ENCODE measurements at regions not wholly inside any gene's neighbourhood (a gene's known extent, or its start where the extent isn't known, plus 50 kb on each side); places are given as distances from the start of the nearest gene placed in this dataset.
"Not testable (repeated sequence)": the region's sequence is repeated elsewhere in the genome, so short reads cannot be mapped to it uniquely, and the experiment has no call there.

DNA sequence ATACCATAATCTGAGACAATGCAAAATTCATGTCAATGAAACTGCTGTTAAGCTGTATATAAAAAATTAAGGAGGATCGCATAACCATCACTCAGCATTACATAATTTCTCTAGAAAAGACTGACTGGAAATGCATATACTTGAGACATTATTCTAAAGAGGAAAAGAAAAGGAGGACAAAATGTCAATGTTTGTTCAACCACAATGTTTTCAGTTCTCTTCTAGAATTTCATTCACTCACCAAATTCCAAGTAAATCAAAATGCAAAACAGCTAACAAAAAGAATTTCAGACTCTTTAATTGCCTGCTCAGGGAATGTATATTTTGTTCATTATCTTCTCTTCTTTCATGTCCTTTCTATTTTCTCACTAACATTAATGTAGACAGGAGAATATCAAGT is 106.2 kb upstream of the CCDC28A start:
- DNase-seq, result no peak

DNA sequence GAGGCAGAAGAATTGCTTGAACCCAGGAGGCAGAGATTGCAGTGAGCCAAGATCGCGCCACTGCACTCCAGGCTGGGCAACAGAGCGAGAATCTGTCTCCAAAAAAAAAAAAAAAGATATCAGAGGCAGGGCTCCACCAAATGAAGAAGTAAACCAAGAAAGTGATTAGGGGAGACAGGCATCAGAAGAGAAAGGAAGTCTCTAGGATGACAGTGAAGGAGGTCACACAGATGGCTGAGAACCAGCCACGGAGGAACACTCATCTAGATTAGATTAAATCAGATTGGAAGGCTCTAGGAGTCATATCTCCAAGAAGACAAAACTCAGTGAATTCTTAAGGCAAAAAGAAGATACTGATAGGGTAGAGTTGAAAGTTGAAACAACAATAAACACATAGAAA is 102.2 kb upstream of the CCDC28A start:
- no peak for DNase-seq

DNA sequence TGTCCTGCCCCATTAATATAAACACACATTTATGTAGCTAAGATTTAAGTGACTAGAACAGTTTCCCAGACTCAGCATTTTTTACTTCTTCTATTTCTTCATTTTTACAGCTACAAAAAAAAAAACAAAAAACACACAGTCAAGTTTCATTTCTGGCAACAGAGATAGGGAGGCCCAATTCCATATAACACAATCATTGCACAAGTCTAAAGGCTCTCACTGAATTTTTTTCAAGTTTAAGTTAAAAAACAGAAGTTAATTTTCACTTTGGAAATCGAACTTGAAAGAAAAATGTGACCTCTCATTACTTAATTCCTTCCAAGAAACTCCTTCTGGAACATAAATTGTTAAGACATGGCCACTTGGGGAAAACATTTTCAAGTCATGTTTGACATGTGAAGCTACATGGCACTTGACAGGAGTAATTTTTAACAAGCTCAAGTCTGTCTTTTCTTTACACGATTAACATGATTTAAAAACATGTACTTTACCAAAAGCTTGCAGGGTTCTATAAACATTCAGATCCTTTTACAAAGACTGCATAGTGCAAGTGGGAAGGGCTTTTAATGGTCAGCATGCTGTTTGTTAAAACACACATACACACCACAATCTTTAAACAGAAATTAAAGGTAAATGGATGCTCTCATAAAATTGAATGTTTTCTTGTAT is 100.1 kb upstream of the CCDC28A start:
- no peak for DNase-seq

DNA sequence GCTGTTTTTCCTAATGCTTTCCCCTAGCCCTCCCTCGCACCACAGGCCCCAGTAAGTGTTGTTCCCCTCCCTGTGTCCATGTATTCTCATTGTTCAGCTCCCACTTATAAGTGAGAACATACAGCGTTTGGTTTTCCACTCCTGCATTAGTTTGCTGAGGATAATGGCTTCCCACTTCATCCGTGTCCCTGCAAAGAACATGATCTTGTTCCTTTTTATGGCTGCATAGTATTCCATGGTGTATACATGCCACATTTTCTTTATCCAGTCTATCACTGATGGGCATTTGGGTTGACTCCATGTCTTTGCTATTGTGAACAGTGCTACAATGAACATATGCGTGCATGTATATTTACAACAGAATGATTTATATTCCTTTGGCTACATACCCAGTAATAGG is 99.1 kb upstream of the CCDC28A start:
- not testable (repeated sequence) for DNase-seq

- DNase-seq, result no peak
Measured at GRCh38 chr6:138677538-138677937, 96.0 kb upstream of the CCDC28A start.

DNA sequence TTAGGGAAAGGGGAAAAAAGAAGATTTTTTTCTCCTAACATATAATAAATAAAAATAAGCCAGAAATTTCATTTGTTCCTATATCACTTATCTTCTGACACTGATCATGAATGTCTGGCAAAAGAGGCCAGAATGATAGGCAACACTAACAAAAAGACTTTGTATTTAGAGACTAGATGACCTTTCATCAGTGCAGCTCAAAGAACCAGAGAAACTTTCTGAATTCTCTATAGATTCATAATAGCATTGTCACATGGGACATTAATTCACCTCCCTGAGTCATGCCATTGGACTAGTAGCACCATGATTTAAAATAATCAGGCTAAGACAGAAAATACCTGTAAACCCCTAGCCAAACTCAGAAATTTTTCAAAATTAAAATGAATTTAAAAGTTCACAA is 95.4 kb upstream of the CCDC28A start:
- no peak for DNase-seq

GRCh38 chr6:138680085-138680484 is 93.5 kb upstream of the CCDC28A start:
- DNase-seq, result no peak

DNA sequence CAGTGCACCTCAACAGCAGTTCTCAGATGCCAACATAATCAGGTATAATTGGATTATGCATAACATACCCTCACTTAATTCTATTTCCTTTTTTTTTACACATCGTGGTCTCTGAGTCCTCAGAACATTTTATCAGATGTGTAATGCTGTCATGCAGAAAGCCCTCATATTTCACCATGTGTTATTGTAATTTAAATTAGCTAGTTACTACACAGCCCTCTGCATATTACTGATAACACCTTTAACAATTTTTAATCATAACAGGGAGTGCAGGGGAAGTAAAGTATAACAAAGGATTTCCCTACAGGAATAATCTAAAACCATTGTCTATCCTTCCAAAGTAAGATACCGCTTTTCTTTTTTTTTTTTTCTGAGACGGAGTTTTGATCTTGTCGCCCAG is 91.9 kb upstream of the CCDC28A start:
- no peak for DNase-seq

GRCh38 chr6:138682704-138683527 is 90.7 kb upstream of the CCDC28A start:
- DNase-seq, result no peak

- DNase-seq, result no peak
Measured at GRCh38 chr6:138685257-138685656, 88.3 kb upstream of the CCDC28A start.

- DNase-seq, result no peak
Measured at GRCh38 chr6:138685781-138686180, 87.8 kb upstream of the CCDC28A start.

DNA sequence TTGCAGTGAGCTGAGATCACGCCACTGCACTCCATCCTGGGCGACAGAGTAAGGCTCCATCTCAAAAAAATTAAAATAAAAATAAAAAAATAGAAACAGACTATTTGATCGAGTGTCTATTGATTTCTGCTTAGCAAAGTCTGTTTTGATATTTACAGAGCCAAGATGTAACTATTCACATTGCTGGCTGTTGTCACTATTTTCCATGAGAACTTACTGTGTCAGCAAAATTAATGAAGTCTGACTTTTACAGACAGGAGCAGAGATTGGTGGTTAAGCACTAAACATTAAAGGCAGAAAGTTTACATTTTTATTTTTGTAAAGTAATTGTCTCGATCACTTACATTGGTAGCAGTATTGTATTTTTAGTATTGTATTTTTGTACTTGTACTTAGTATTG is 85.0 kb upstream of the CCDC28A start:
- no peak for DNase-seq

DNA sequence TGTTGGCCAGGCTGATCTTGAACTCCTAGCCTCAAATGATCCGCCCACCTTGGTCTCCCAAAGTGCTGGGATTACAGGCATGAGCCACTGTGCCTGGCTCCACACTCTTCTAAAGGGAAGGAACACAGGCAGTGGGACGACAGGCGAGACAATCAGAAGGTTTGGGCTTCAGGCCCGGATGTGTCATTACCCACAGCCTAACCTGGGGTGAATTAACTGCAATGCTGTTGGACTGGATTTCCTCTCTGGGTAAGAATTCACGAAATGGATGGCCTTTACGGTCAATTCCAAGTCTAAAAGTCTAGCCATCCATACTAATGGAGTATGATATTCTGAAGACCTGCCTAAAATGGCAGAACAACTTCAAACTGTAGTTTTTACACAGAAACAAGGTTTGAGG is 83.7 kb upstream of the CCDC28A start:
- DNase-seq, result no peak

DNA sequence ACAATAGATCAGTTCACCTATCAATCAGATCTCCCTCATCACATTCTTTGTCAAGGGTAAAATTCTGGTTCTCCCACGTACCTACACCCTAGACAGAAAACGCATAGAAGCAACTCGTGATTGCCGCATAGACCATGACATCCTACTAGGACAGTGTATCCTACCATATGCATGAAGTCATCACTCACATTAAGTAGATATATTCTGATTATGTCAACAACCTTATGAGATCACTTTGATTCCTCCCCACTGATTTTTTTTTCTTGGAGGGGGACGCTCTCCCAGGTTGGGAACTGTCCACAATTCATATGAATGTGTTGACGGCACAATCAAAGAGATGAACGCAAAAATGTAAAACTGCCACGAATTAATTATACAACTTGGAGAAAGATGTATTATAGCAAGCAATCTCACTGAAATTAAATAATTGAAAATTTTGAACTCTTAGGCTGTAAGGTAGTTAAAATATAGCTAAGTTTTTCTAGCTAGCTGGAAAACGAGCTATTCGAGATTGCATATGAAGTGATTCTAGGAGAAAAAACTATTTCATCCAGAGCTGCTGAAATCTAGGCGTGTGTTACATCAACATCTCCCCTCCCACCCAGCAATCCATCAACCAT is 82.5 kb upstream of the CCDC28A start:
- no peak for DNase-seq

DNA sequence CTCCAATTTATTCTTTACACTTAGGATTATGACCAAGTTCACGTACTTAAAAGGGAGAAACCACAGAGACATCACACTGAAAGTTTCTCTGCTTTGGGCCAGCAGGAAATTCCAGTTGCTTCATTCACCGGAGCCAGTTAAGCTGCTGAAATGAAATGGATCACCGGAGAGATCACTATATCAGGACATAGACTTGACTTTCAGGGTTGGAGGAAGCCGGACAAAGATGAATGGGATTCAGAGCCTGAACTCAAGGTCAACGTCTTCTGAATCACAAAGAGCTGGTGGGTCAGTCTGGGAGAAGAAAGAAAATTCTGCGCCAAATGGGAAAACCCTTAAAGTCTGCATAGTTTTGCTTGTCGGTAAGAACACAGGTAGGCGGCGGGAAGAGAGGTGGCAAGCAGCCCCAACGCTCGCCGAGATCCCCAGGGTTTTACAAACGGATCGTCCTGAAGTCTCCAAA is 81.9 kb upstream of the CCDC28A start:
- DNase-seq, result no peak

GRCh38 chr6:138692058-138692977 is 81.3 kb upstream of the CCDC28A start:
- DNase-seq, result peak; percentile 21

- peak; percentile 19 for DNase-seq
Measured at GRCh38 chr6:138692978-138693909, 80.3 kb upstream of the CCDC28A start.

GRCh38 chr6:138695193-138695592 is 78.4 kb upstream of the CCDC28A start:
- DNase-seq, result no peak

DNA sequence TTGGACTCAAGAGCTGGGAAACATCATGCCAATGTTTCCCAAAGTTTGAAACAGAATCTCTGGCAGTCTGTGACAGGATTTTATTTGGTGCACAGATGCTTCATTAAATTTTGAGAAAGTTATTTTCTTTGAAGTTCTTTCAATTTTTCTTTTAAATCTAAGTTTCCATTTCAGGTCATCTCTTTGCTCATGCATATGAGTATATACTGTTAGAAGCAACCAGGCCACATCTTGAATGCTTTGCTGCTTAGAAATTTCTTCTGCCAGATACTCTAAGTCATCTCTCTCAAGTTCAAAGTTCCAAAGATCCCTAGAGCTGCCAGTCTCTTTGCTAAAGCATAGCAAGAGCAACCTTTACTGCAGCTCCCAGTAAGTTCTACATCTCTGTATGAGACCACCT is 59.1 kb upstream of the CCDC28A start:
- DNase-seq, result no peak

DNA sequence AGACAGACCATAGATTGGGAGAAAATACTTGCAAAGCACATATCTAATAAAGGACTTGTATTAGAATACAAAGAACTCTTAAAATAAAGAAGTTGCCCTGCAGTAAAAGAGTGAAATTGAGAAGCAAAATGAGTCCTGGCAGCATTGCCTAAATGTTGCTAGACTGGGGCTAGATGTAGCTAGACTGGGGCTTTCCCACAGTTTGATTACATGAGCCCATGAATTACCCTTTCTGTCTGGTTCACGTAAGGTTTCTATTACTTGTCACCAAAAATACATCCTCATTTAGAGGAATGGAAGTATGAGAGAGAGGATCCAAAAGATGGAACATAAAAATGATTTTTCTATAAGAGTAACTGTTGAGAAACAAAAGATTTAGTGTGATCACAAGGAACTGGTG is 57.6 kb upstream of the CCDC28A start:
- no peak for DNase-seq

GRCh38 chr6:138716971-138717665 is 56.5 kb upstream of the CCDC28A start:
- DNase-seq, result no peak
